CD4-positive, alpha-beta T cell treated with Interleukin-6 for 4 hours (primary cell): ENCODE measurements at regions not wholly inside any gene's neighbourhood (a gene's known extent, or its start where the extent isn't known, plus 50 kb on each side); places are given as distances from the start of the nearest gene placed in this dataset.

Experiments used
- DNase-seq: peaks from one replicate; pipeline ENCODE4 v3.0.0-alpha.2; 2020; ENCODE audit warnings: mixed read lengths

DNA sequence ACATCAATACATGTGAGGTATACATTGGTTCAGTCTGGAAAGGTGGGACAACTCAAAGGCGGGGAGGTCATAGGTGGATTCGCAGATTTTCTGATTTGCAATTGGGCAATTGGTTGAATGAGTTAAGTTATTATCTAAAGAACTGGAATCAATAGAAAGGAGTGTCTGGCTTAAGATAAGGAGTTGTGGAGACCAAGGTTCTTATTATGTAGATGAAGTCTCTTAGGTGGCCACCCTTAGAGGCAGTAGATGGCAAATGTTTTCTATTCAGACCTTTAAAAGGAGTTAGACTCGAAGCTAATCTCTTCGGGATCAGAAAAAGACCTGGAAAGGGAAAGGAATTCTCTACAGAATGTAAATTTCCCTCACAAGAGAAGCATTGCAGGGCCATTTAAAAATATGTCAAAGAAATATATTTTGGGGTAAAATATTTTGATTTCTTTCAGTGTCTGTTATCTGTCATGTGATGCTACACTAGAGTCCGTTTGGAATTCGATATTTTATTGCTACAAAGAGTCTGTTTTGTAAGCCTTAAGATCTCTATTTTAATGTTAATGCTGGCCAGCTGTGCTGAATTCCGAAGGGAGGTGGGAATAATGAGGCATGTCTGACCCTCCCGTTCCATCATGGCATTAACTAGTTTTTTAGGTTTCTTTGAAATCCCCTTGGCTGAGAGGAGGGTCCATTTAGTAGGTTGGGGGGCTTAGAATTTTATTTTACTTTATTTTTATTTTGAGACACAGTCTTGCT is 265.1 kb downstream of the PTPRU start:
- DNase-seq: no peak

DNA sequence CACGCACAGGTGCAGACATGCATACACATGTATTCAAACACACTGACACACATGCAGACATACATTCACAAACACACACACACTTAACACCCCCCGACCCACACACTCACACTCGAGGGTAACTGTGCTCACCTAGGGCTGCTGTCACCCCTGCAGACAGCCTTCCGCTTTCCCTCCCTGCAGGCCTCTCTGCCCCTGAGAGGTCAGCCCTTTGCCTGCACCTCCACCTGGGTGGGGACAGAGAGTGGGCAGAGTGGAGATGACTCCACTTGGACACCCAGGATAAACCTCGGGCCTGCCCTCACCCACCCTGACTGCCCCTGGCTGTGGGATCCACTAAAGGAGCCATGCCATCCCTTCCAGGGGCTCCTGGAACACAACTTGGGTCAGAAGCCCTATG is 264.3 kb downstream of the PTPRU start:
- no peak for DNase-seq

DNA sequence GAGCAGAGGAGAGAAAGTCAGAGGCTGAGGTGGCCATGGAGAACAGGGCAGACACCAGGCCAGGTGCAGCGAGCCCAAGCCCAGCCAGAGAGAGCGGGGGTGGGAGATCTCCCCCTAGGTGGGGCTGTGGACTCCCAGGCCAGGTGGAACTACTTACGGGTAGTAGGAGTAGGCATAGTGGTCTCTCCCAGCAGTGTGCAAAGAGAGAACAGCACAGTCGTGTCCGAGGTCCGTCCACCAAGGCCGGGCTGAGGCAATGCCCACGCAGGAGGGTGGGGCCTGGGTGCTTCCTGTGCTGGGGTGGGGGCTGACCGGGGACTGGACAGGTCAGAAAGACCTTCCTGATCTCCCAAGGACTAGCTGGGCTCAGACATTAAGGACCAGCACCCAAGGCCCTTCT is 263.7 kb downstream of the PTPRU start:
- no peak for DNase-seq

DNA sequence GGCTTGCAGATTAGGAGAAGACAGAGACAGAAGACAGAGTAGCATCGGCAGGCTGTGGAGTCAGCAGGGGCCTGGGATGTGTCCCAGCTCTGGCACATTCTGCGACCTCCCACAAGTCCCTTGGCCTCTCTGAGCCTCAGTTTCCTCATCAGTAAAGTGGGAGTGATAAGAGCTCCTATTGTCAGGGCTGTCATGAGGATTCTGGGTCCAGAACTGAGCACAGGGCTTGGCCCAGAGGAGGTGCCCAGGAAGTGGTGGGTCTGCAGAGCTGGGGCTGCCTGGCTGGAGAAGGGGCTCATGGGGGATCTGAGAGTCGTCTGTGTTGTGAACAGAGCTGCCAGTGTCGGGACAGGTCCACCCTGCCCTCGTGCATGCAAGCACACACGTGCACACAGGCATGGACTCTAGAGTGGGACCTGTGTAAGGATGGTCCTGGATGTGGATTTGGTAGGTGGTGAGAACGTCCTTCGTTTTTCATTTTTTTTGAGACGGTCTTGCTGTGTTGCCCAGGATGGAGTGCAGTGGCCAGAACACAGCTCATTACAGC is 262.9 kb downstream of the PTPRU start:
- no peak for DNase-seq

DNA sequence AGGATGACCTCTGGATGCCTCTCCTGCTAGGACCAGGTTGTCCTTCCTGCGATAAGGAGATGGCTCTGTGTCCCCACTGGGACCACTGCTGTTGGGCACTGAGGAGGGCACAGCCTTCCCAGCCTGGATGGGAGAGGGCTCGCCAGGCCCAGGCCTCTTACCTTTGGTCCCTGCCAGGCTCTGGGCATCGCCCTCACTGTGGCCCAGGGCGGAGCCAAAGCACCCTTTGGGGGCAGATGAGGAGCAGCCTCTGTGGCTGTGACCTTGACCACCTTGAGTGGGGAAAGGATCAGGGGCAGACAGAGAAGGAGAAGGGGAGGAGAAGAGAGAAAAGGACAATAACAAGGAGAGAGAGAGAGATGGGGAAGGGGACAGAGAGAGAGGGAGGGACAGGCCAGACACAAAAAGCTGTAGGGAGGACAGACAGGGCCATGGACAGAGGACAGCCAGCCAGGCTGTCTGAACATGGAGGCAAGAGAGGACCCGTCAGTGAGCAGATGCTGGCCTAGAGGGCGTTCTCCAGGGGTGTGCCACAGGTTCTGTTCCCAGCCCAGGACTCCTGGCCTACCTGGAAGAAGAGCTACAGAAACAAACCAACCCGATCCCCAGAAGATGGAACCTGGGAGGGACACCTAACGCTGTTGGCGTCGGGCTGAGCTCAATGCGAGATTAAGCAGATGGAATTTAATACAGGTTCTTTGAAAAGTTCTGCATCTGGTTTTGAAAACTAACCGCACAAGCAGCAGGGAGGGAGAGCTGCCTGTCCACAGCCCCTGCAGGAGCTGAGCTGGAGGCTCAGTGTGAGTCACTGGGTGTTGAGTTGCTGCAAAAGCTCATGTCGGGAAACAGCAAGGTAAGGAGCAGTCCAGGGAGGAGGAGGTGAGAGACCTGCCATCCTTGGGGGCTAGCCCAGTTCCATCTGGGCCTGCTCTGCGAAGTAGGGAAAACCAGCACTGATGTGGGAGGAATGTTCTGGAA is 262.1 kb downstream of the PTPRU start:
- no peak for DNase-seq

DNA sequence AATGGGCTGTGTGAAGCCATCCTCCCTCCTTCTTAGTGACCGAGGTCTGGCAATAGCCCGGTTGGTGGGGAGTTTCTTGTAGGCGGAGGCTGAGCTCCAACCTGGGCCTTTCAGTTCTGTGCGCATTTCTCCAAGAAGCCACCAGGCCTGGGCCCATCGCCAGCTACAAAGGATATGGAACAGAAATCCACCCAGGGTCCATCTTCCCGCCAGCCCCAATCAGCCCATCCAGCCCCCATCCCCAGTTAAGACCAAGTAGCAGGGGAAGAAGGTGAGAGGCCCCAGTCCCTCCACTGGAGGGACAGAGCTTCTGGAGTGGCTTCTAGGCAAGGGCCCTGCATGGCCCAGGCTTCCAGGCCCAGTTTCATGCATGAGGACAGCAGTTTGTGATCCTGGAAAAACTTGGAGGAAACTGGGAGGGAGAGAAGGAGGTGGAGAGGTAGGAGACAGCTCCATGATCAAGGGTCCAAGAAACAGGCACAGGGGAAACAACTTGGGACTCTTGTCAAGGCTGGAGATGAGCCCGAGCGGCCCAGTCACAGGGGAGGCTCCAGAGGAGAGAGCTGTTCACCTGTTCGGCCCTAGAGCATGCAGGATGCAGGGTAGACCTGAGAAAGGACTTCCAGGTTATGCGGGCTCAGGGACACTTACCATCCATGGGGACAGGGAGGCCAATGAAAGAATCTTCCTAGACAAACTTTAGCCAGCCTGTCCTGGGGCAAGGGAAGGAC is 261.2 kb downstream of the PTPRU start:
- DNase-seq: no peak

DNA sequence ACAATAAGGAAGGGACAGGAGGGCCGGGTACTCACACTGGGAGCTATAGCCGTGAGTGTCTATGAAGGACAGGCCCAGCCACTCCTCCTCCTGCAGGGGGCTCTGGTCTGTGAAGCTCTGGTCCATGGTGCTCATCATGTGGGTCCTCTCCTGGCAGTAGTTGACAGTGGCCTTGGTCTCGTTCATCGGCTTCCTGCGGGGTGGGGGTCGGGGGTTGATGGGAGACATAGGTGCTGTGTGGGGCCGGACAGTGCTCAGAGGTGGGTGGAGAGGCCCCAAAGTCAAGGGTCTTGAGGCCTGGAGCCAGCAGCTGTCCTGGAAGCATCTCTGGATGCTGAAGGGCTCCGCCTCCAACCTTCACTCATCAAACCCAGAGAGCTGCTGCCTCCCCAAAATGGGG is 260.4 kb downstream of the PTPRU start:
- no peak for DNase-seq

DNA sequence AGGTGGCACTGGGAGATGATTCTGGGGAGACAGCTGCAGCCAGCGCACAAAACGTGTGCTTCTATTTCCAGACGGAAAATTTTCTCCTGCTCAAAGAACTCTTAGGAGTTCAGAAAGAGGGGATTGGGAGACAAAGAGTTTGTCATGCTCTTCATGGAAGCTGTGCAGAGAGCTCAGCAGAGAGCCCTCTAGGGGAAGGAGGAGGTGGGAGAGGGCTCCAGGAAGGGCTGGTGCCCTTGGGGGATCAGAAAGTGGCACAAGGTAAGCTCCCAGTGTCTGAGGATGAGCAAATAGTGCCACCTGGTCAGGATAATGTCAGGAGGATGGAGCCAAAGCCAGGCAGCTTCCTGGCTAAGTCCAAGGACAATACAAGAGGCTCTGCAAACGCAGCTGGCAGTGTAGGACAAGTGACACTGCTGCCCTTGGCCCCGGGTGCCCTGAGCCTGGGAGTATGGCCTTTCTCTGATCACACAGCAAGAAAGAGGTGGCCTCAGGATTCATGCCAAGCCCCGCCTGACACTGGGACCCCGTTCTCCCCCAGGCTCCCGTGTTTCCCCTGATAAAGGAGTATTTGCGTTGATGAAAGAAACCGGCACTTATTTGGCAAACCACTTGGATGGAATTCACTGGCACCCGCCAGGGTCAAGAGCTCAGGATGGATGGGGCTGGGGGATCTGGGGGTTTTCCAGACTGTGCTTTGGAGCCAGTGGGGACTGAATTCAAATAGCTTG is 254.0 kb downstream of the PTPRU start:
- DNase-seq: no peak

DNA sequence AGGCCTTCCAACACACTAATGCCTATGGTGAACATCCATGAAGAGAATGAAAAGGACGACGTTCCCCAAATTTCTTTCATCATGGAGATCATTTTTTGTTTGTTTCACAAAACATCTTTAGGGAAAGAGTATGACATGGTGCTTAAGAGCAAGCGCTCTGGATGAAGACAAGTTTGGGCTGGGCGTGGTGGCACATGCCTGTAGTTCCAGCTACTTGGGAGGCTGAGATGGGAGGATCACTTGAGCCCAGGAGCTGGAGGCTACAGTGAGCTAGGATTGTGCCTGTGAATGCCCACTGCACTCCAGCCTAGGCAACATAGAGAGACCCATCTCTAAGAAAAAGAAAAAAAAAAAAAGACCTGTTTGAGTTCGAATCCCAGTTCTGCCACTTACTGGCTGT is 253.1 kb downstream of the PTPRU start:
- DNase-seq: no peak

DNA sequence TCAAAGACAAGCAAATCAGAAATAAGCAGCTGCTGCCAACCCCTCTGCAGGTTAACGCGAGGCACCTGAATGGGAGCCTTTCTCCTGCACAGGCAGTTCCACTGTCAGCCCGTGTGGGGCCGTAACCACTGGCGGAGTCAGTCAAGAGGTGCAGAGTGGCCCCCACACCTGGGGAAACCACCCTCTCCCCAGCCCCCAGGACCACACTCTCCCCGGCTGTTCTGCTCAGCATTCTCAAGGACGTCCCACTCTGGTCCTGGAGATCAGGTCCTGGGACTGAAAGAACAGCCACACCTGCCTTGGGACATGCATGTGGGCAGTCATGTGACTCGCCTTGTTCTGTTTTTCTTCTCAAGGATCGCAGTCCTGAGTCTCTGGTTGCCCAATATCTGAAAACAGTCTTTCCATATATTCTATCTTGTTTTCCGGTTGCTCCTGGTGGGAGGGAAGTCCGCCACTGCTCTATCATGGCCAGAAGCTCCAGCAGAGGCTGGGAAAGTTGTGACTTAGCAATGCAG is 252.5 kb downstream of the PTPRU start:
- no peak for DNase-seq

DNA sequence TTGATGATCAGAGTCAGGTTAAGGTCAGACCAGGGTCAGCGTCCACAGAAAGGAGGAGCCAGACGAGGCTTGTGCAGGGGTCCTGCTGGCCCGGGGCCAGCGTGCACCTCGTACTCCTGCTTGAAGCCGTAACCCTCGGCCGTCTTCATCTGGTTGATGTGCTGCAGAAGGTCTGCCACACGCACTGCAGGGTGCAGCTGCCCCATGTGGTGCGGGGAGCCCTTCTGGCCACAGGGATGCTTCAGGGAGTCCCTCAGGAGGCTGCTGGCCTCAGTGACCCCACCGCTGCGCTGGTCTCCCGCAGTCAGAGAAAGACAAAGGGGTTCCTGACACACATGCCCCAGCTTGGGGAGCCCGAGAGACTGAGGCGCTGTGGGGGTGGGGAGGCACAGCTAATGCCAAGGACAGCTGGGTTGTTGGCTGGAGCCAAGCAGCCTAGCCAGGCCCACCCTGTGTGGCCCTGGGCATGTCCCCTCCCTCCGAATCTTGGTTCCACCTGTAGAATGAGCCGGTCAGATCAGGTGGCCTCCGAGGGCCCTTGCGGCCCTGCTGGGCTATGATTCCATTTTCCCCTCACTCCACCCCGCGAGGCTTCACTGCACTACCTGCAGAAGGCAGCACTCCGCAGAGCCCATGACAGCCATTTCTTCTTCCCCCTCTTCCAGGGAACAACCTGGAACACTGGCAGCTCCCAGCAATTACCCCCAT is 251.9 kb downstream of the PTPRU start:
- DNase-seq: no peak

DNA sequence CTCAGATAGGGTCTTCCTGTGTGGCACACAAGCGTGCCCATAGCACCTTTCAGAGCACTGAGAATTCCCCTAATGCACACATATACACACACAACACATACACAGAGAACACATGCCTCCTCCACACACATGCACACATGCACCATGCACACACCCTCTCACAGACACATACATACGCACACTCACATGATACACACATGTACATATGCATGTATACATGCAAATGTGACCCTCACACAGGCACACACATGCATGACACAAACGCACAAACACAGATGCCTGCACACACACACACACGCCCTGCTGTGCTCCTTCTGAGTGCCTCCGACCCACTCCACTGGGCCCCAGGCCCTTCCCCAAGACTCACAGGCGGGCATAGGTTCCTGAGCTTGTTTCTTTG is 251.0 kb downstream of the PTPRU start:
- no peak for DNase-seq

DNA sequence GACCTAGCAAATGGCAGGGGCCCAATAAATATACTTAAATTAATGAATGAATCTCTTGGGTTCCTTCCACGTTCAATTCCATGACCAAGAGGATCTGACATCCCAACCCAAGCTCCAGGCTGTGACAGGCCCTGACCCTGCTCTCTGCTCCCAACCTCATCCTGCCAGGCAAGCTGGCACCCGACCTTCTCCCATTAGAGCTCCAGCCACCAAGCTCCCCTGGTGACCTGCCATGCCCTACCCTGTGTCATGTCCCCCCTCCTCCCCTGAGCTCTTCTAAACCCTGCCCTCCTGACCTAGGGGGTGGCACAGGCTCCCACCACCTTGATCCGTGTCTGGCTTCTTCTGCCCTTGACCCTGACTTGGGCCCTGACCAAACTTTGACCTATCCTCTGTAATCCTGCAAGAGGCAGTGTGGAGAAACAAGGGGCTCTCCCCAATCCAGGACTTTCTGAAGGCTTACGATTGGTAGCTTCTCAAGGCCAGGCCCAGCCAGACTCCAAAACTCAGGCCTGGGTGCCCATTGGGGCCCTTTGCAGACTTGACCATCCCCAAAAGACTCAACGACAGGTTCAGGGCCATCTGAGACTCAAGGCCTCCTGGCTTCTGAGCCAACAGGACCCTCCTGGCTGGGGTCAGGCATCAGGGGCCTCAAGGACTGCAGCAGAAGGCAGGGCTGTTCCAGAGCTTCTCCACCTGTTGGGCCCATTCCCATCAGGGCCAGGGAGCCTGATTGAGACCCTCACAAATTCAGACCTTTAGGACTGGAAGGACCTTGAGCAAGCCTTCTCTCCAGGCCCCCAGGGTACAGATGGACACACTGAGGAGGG is 249.0 kb downstream of the PTPRU start:
- no peak for DNase-seq

DNA sequence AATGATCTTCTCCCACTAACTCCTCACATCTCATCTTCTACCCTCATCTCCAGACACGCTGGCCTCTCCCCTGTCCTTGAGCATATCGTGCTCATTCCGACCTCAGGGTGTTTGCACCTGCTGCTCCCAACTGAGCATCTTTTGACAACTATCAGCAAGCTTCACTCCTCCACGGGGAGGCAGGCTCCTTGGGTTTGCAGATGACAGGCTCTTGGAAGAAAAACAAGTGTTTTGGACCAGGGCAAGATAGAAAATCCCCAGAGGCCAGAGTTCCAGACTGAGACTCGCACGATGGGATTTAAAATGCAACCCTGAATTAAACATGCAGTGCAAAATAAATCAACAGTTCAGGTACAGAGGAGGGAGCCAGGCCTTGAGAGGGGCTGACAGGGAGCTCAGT is 246.7 kb downstream of the PTPRU start:
- DNase-seq: no peak

DNA sequence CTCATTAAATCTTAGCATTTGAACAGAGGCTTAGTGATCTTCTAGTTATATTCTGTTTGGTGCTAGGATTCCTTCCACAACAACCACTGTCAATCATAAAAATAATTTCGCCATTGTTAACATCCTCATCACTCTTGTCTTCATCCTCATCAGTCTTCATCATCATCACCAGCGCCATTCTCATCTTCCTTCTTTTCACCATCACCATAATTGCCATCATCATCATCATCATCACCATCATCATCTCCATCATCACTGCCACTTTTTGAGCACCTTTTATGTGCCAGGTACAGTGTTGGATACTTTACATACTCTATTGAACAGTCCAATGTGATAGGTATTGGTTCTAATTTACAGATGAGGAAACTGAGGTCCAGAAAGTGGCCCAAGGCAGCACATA is 245.7 kb downstream of the PTPRU start:
- DNase-seq: no peak

DNA sequence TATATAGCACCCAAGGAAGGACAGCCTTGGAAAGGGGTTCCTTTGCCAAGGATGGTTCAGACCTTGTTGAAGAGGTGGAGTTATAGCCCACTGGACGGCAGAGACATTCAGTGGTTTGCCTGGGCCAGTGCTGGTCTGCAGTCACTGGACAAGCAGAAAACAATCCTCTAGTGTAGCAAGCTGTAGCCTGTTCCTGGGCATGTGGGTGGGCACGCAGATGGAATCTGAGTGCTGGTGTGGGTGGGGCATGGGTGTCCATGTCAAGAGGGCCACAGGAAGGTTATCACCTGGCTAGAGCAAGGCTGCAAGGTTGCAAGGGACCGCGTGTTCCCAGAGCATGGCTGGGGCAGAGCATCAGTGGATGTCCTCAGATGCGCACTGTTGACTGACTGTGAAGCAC is 244.7 kb downstream of the PTPRU start:
- DNase-seq: no peak

DNA sequence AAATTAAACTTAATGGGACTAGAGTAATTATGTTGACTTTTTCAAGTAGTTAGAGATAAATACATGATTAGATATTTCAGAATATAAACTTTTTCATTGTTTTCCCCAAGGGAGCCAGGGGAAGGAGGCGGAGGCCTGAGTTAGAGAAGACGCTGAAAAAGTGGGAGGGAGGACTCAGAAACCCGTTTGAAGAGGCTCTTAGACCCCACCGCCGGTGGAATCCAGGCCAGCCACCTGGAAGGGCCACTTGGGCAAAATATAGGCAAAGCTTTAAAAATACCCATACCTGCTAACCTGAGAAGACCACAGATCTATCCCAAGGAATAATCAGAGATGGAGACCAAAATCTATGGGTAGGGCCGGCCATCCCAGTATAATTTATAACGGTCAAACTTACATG is 242.6 kb downstream of the PTPRU start:
- no peak for DNase-seq

DNA sequence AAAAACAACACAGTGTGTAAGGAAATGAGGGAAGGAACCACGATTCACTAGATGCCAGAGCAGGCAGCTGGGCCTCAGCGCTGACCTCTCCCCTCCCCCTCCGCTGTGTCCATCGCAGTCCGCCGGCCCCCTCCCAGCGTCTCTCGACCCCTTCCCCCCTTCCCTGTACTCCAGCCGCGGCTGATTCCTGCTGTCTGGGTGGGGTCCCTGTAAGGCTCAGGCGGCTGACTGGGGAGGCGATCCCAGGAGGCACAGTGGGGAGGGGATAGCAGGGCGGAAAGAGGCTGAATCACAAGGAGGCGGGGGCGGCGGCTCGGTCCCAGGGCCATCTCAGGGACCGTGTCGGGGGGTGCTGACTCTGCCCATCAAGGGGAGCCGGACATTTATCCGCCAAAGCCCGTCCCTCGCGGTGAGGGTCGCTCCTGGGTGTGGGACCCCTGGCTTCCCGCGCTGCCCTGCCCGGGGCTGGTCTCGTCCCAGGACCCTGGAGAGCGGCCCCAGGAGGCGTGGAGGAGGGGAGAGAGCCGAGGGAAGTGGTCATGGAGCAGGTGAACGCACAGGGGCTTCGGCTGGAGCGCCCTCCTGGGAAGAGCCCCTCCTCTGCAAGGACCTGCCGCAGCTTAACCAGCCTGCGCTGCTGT is 241.9 kb downstream of the PTPRU start:
- DNase-seq: no peak

DNA sequence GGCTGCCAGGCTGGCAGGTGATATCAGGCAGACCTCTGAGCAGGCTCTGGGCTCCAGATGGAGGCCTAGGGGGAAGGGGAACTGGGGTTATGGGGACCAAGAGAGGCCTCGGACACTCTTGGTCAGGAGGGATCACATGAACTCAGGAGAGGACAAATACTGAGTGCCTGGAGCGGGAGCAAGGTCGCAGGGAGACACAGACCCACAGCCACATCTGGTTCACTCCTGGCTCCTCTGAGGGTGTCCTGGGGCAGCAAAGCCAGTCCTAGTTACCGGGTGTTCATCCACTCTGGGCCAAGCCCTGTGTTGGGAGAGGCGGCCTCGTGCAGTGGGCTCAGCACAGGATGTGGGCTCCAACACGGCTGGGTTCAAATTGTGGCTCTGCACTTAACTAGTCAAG is 239.0 kb downstream of the PTPRU start:
- no peak for DNase-seq
